ENCODE measurements at regions not wholly inside any gene's neighbourhood (a gene's known extent, or its start where the extent isn't known, plus 50 kb on each side); places are given as distances from the start of the nearest gene placed in this dataset.

GRCh38 chr16:73286346-73287267, 238.7 kb upstream of the ZFHX3 start:
- DNase-seq = no peak

- no peak for DNase-seq
Measured at GRCh38 chr16:73285436-73286201, 237.7 kb upstream of the ZFHX3 start.

GRCh38 chr16:73280388-73280787, 232.5 kb upstream of the ZFHX3 start:
- no peak for DNase-seq

GRCh38 chr16:73279451-73279850, 231.5 kb upstream of the ZFHX3 start:
- no peak for DNase-seq

- DNase-seq = no peak
Measured at GRCh38 chr16:73277071-73277470, 229.1 kb upstream of the ZFHX3 start.

GRCh38 chr16:73275448-73275847, 227.5 kb upstream of the ZFHX3 start:
- DNase-seq = no peak

GRCh38 chr16:73275024-73275423, 227.1 kb upstream of the ZFHX3 start:
- no peak for DNase-seq

GRCh38 chr16:73274140-73274539, 226.2 kb upstream of the ZFHX3 start:
- DNase-seq = no peak

- DNase-seq = no peak
Measured at GRCh38 chr16:73268366-73268993, 220.6 kb upstream of the ZFHX3 start.

GRCh38 chr16:73265935-73266334, 218.0 kb upstream of the ZFHX3 start:
- no peak for DNase-seq

GRCh38 chr16:73265124-73265837, 217.4 kb upstream of the ZFHX3 start:
- DNase-seq = no peak

- DNase-seq = no peak
Measured at GRCh38 chr16:73262931-73263330, 215.0 kb upstream of the ZFHX3 start.

GRCh38 chr16:73255031-73255430, 207.1 kb upstream of the ZFHX3 start:
- no peak for DNase-seq

GRCh38 chr16:73253922-73254480, 206.1 kb upstream of the ZFHX3 start:
- DNase-seq = no peak

- DNase-seq = no peak
Measured at GRCh38 chr16:73252446-73252845, 204.5 kb upstream of the ZFHX3 start.

- DNase-seq = no peak
Measured at GRCh38 chr16:73251608-73252007, 203.7 kb upstream of the ZFHX3 start.

GRCh38 chr16:73248316-73248715, 200.4 kb upstream of the ZFHX3 start:
- DNase-seq = no peak

GRCh38 chr16:73240920-73241319, 193.0 kb upstream of the ZFHX3 start:
- DNase-seq = no peak

- no peak for DNase-seq
Measured at GRCh38 chr16:73237601-73238000, 189.7 kb upstream of the ZFHX3 start.

GRCh38 chr16:73234496-73234895, 186.6 kb upstream of the ZFHX3 start:
- no peak for DNase-seq

GRCh38 chr16:73233846-73234424, 186.0 kb upstream of the ZFHX3 start:
- no peak for DNase-seq

GRCh38 chr16:73233329-73233765, 185.4 kb upstream of the ZFHX3 start:
- DNase-seq = no peak

All from CD4-positive, alpha-beta T cell treated with Interferon gamma for 1 hour (primary cell).